Ammon's horn (tissue), 1 donor: ENCODE measurements at regions not wholly inside any gene's neighbourhood (a gene's known extent, or its start where the extent isn't known, plus 50 kb on each side); places are given as distances from the start of the nearest gene placed in this dataset.

Source experiments
- DNase-seq: peaks from one replicate; pipeline ENCODE4 v3.0.0-alpha.2; 2016; ENCODE audit warnings: low spot score

- no peak for DNase-seq
Observed at GRCh38 chr12:98344046-98344930, 171.1 kb upstream of the TMPO start.

- DNase-seq: no peak
Observed at GRCh38 chr12:98345308-98345876, 170.0 kb upstream of the TMPO start.

DNA sequence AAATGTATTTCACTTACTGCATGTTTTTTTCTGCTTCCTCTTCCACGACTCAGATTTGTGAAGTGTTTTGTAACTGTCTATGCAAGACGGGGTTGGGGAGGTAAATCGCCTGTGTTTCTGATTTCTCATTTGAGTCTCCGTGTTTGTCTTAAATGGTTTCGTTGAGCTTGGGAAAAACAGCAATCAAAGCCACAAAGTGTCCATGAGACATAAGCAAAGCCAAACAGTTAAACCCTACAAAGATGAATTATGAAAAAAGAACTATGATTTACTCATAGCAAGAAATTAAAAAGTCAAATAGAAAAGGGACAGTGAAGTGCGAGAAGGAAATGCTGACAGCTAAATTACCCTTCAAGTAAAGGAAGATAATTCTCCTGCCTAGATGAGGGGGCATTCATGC, 164.3 kb upstream of the TMPO start:
- no peak for DNase-seq

DNA sequence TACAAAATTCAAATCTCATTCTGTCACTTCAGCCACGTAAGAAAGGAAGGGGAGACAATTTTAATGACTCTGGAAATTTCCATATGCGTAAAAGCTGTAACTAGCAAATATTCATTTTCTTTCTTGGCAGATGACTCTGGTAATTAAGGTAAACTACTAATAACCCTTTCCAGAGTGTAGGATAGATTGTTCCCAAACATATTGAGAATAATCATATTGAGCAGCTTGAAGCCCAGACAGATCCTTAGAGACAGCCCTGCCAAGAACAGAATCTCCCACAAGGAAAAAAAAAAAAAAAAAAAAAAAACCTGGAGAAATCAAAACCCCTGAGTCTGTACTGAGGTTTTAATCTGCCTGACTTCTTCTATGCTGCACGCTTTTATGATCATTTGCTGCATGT, 163.6 kb upstream of the TMPO start:
- no peak for DNase-seq

- DNase-seq: no peak
Observed at GRCh38 chr12:98352218-98352811, 163.1 kb upstream of the TMPO start.

DNA sequence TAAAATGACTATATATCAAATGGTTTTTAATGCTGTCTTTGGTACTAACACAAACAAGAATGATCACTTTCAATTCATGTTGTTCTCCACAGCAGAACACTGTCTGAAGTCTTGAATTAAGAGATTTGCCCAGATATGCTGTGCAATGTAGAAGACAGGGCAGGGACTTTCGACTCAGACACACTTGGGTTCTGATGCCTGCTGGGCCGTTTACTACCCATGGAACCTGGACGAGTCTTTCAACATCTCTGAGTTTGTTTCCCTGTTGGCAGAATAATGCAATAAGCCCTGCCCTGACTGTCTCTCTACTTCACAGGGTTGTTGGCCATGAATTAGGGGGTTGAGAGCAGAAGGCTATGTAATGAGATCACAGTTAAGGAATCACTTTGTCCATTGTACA, 162.6 kb upstream of the TMPO start:
- DNase-seq: no peak

DNA sequence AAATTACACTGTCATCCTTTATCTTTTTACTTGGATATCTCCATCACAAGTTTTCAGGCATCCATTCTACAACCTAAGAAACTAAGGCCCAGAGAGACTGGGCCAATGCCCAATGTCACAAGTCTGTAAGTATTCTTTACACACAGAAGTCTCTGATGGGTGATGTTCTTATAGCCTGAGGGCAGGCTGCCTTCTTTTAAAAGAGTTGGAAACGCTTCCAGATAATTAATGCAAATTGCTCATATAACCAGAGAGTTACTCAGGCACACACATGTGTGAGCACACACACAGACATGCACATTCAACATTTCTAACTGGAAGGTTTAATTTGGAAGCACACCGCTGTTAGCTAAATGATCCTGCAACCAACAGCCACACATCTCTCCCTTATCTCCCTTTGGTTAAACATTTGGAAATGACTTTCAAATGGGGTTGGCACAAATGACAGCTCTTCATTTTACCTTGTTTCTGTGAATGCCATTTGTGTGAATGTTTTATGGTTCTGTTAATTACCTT, 160.8 kb upstream of the TMPO start:
- no peak for DNase-seq

DNA sequence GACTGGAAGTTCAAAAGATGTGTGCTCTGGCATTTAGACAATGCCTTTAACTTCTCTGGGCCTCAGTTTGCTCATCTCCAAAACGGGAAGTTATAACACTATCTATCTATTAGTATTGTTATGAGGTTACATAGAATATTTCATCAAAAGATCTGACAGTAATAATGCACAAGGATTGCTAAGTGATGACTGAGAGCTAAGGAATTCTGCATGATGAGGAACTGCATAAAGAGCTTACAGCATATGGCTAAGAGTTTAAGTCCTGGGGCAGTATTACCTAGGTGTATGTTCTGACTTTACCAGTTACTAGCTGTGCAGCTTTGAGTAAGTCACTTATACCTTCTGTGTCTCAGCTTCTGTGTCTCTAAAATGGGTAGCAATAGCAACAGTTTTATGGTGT, 160.1 kb upstream of the TMPO start:
- no peak for DNase-seq

DNA sequence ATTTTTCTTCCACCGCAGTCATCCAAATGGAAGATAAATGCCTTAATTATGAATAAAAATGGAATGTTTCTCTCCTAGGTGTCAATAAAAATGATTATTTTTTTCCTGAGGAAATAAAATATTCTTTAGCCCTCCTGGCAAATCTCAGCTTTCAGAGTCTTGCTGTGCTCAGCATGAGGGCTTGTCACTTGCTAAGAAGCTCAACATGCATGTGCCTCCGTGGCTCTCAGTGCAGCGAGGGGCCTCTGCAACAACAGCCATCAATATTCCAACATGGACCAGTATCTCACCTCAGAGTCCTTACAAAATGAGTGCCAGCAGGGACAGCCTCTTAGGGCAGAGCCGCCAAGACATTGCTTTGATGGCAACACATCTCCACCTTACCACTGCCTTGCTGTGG, 159.5 kb upstream of the TMPO start:
- no peak for DNase-seq

- DNase-seq: no peak
Observed at GRCh38 chr12:98358144-98358543, 157.2 kb upstream of the TMPO start.

GRCh38 chr12:98359856-98360255, 155.5 kb upstream of the TMPO start:
- no peak for DNase-seq

DNA sequence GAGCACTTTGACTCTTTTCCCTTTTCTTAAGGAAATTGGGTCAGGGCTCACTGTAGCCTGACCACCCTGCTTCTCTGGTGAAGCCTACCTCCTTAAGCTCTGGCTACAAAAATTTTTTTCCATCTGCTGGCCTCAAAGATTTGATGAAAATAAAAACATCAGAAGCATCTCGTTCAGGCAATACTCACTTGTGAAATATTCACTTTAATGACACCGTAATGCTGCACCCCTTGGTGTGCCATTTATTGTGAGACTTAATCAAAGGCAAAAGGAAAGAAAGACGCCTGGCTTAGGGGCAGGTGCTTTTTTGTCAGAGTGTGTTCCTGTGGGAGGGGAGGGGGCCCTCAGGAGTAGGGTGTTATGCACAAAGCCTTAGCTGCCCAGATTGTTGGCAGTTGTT, 155.0 kb upstream of the TMPO start:
- no peak for DNase-seq

DNA sequence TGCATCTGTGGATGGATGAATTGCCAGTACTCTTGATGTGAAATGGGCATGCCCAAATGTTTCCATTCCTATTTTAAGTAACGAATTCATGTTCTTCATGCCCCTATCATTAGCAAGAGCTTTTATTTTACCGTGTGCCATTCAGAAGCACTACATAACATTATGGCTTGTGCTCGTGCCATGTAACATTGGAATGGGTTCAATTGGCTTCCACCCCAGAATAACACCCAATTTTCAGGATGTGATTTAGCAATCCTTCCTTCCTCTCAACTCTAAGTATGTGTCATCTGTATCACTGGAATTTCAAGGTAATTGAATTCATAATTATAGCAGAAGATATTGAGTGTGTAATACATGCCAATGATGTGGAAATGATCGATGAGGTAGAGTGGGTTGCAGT, 145.8 kb upstream of the TMPO start:
- no peak for DNase-seq

DNA sequence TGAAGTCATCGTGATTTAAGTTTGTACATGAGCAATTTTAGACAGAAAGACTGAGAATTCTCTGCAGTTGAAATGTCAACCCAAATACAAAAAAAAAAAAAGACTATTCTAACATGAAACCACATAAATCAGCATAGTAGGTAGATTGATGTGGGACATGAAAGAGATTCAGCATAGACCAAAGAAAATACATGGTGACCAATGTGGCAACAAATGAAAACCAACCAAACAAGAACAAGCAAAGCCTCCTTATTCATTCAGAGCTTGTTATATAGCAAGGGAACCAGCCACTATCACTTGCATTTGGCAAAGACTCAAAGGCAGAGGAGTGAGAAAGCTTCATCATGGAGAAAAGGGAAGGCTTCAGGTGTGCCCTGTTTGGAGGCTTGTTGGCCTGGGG, 144.4 kb upstream of the TMPO start:
- DNase-seq: no peak

DNA sequence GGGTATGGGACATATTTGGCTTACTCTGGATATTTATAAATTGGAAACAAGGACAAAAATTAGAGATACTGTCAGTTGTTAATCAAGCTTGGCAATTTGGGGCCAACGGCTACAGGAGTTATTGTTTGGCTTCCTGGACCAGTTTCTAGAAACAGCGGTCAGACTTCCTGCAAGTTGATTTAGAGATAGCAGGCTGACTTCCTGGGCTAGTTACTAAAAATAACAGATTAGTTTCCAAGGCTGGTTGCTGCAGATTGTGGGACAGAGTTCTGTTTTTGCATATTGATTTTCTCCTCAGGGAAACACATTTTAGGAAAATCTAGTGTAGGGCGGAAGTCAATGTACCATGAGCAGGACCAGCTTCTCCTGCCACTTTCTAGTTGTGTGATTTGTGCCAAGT, 144.0 kb upstream of the TMPO start:
- no peak for DNase-seq

DNA sequence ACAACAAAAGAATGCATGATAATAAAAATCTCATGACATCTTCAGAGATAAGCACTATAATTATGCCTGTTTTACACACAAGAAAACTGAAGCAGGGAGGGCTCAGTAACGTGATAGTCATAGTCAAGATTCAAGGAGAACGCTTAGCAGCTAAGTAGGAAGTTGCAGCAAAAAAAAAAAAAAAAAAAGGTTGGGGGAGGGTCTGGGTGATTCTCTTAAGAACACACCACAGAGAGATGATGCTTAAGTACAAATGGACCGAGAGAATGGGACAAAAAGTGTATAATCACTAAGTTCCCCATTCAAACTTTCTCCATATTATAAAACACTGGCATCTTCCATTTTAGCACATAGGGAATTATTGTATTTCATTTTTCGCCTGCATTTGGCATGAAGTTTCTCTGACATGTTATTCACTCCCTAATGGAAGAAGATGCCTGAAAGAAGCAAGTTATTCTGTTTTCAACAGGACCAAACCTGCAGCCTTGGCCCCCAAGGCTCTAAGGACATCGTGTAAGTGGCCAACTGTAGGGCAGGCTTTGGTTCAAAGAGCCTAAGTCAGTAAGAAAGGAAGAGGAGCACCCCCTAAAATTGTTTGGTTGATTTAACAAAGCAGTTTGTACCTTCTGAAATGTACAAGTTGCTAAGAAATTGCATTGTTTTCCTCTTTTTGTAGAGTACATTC, 142.9 kb upstream of the TMPO start:
- DNase-seq: no peak

- DNase-seq: peak; percentile 59
Observed at GRCh38 chr12:98373025-98373554, 142.3 kb upstream of the TMPO start.

DNA sequence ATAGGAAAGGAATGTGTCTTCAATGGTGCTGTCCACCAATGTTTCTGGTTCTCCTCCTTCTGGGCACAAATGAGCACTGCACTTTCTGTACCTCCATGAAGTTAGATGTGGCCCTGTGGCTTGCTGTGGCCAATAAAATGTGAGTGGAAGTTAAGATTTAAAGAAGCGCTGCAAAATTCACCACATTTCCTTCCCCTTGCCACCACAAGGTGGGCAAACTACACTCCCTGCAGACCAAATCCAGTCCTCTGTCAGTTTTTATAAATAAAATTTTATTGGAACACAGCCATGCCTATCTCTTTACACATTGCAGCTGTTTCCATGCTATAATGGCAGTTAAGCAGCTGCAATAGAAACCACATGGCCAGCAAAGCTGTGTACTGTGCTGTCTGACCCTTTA, 141.4 kb upstream of the TMPO start:
- DNase-seq: no peak

DNA sequence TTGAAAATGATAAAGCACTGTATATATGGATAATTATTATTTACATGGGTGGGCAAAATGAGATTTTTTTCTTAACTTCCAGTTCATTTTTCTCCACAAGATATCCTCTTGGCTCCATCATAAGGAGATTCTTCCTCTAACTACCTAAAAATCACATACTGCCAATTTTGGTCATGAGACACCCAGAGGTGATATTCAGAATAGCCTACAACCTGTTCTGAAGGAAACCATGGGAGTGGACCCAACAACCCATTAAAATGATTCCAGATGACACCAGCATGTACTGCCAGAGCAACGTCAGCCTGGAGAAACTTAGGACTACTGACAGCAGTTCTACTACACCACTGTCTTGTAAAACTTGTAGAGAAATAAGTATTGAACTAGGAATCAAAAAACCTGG, 136.3 kb upstream of the TMPO start:
- DNase-seq: no peak

DNA sequence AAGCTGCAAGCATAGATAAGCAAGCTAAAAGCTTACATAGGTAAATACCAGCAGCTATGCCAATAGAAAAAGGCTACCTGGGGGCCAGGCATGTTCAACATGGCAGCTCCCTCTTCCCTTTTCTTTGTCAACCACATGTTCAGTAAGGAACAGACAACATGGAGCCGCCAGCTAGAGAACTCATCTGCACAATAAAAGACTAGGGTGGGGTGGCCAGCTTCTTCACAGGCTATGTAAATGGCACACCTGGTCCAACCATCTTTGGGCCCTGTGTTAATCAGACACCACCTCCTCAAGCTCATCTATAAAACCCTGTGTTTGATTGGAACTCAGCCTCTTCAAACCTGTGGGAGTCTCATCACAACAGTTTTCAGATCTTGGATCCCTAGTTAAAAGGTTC, 129.7 kb upstream of the TMPO start:
- DNase-seq: no peak

- DNase-seq: no peak
Observed at GRCh38 chr12:98387444-98387843, 127.9 kb upstream of the TMPO start.

DNA sequence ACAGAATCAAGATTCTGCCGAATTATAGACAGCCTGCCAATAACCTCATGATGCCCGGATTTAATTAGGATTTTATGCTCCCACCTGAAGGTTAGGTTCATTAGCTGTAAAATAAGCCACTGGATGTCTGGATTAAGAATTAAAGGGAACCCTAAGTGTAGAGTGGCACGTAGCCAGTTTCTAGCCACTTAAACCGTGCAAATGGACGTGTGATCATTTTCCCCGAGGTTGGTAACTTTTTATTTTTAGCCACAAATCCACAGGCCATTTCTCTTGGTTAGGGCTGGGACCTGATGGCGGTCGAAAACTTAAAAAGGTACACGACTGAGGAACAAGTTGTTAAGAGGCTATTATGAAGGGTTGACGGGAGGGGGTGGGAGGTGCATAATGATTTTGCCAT, 127.3 kb upstream of the TMPO start:
- DNase-seq: no peak
